Astrocyte (in vitro differentiated cells and primary cell): ENCODE measurements at regions not wholly inside any gene's neighbourhood (a gene's known extent, or its start where the extent isn't known, plus 50 kb on each side); places are given as distances from the start of the nearest gene placed in this dataset.

ENCODE experiments used
- CTCF ChIP-seq: IDR thresholded peaks from 2 replicates; pipeline ENCODE4 v1.5.1; 2011; ENCODE audit warnings: low read depth, mild to moderate bottlenecking, inconsistent platforms, low read length, moderate library complexity; ENCODE audit not compliant: insufficient read depth
- EZH2 ChIP-seq: IDR thresholded peaks from 2 replicates; pipeline ENCODE4 v1.6.1; 2012; ENCODE audit warnings: mild to moderate bottlenecking, low read length, inconsistent platforms; ENCODE audit not compliant: insufficient read depth

GRCh38 chr9:30103647-30104394 lies 2280.6 kb upstream of the ACO1 start:
- TF ChIP-seq CTCF, result no peak
- TF ChIP-seq EZH2, result no peak
